Left lung (tissue), 4 donors: ENCODE measurements at regions not wholly inside any gene's neighbourhood (a gene's known extent, or its start where the extent isn't known, plus 50 kb on each side); places are given as distances from the start of the nearest gene placed in this dataset.

Source experiments
- ATAC-seq: fragments of 200-7000 bp; cut with Tn5 transposase; one replicate; pipeline ENCODE4 v1.9.1; 2020; ENCODE audit warnings: moderate library complexity
- DNase-seq, 4 donors: peaks; one replicate each; pipeline ENCODE4 v3.0.0-alpha.2; 2013 to 2020
- H3K27ac ChIP-seq, 2 donors: fragments of 200-600 bp; sonication (generic) in 1 of 2; one replicate each; pipeline versions ENCODE4 v1.5.0 to v1.8.0; 2020 to 2021
- H3K27me3 ChIP-seq, 2 donors: fragments of 200-600 bp; sonication (generic) in 1 of 2; one replicate each; pipeline versions ENCODE4 v1.5.0 to v1.8.0; 2020 to 2021
- H3K36me3 ChIP-seq, 2 donors: fragments of 200-600 bp; sonication (generic) in 1 of 2; one replicate each; pipeline versions ENCODE4 v1.5.0 to v1.8.0; 2020 to 2021
- H3K4me1 ChIP-seq, 2 donors: fragments of 200-600 bp; one replicate each; pipeline ENCODE4 v1.8.0; 2021
- H3K4me3 ChIP-seq, 2 donors: fragments of 200-600 bp; sonication (generic) in 1 of 2; one replicate each; pipeline versions ENCODE4 v1.5.0 to v1.8.0; 2020 to 2021; ENCODE audit warnings: mild to moderate bottlenecking in 1 of 2
- H3K9me3 ChIP-seq, 2 donors: fragments of 200-600 bp; sonication (generic) in 1 of 2; one replicate each; pipeline versions ENCODE4 v1.5.0 to v1.8.0; 2020 to 2021
- intact Hi-C, 2 donors: fragments of 100-400 bp; cut with DNase I; formaldehyde crosslinking; loops; one replicate each; pipeline versions ENCODE4 v1.11.2 to v1.14.2; 2022
- TF ChIP-seq, protein P1 (sequence below), 2 donors: fragments of 200-600 bp; sonication (generic) in 1 of 2; IDR thresholded peaks; one replicate each; pipeline versions ENCODE4 v1.5.0 to v1.8.0; 2021; ENCODE audit warnings: antibody characterized with exemption in 2 of 2
- donor health status: DM: no; HTN: yes; CAD: no.
- donor health status: DM: no; HTN: no; CAD: no.

DNA sequence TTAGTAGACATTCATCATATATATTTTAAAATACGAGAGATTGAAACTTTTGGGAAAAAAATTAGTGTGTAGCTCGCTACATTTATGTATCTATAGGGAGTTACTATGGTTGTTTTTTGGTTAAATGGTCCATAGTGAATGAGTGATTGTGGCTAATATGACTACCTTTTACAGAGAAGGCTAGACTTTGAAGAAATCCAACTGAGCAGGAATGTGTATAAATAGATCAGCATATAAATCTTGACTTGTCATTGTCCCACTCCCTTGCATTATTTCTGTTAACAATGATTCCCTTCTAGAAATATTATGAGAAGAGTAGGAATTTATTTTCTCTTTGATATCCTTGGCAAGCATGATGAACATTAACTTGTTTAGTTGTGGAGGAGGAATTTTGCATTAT is 737.8 kb upstream of the MAP3K7 start:
- Histone ChIP-seq H3K9me3 (no peaks in the 10 kb centered on the region), H3K27ac (no peak overlapping the region), H3K4me3 (no peak overlapping the region), H3K4me1 (no peaks in the 10 kb centered on the region), H3K36me3 (no peaks in the 10 kb centered on the region), H3K27me3 (no peaks in the 10 kb centered on the region)
- intact Hi-C loops = no loop called here
- ATAC-seq (no peak), DNase-seq (no peak)
- TF ChIP-seq, protein P1, sequence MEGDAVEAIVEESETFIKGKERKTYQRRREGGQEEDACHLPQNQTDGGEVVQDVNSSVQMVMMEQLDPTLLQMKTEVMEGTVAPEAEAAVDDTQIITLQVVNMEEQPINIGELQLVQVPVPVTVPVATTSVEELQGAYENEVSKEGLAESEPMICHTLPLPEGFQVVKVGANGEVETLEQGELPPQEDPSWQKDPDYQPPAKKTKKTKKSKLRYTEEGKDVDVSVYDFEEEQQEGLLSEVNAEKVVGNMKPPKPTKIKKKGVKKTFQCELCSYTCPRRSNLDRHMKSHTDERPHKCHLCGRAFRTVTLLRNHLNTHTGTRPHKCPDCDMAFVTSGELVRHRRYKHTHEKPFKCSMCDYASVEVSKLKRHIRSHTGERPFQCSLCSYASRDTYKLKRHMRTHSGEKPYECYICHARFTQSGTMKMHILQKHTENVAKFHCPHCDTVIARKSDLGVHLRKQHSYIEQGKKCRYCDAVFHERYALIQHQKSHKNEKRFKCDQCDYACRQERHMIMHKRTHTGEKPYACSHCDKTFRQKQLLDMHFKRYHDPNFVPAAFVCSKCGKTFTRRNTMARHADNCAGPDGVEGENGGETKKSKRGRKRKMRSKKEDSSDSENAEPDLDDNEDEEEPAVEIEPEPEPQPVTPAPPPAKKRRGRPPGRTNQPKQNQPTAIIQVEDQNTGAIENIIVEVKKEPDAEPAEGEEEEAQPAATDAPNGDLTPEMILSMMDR (IDR thresholded peaks at IDR 0.05) = no peak

DNA sequence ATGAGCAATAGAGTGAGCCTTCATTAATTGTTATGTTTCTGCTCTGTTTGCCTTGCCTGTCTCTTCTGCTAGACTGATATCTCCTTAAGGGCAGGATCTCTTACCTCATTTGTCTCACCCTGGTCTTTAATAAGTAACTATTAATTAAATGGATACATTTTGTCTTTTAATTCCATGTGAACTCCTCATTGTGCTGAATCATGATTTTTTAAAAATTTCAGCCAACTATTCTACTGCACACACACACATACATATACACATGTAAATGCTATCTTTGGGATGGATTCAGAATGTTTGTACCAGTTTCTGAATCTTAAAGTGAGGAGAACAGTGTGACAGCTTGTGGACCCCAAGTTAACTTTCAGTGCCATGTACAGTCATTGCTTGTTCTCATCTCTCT is 731.1 kb upstream of the MAP3K7 start:
- H3K27me3 ChIP-seq = no peaks in the 10 kb centered on the region
- DNase-seq (no peak), ATAC-seq (no peak)
- no peak overlapping the region for H3K27ac ChIP-seq
- intact Hi-C loops = no loop called here
- no peaks in the 10 kb centered on the region for H3K4me1 ChIP-seq
- no peaks in the 10 kb centered on the region for H3K36me3 ChIP-seq
- TF ChIP-seq, protein P1 (IDR thresholded peaks at IDR 0.05) = no peak
- H3K4me3 ChIP-seq = no peak overlapping the region
- H3K9me3 ChIP-seq = no peaks in the 10 kb centered on the region

DNA sequence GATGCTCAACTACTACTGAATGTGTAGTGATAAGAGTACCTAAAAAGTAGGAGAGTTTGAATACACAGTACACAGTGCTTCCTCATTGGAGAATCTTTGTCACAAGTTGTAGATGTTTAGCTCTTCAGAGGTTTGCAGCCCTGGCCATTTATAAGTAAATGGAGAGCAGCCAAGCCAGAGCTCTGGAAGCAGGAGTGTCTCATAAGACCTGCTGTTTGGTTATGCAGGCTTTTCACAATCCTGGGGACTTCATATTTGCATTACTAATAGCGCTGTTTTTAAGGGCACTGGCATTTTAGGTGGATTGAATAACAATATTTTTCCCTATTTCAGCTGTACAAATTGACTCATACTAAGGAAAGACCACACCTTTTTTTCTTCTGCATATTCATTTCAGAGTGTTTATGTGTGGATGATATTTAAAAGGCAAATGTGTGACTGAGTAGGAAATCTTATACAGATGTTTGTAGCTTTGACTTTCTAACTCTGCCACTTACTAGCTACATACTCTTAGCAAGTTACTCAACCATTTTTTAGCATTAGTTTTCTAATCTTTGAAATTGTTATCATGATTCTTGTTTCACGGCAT is 730.5 kb upstream of the MAP3K7 start:
- Histone ChIP-seq H3K9me3 (no peaks in the 10 kb centered on the region), H3K4me3 (no peak overlapping the region), H3K27ac (no peak overlapping the region), H3K36me3 (no peaks in the 10 kb centered on the region), H3K4me1 (no peaks in the 10 kb centered on the region), H3K27me3 (no peaks in the 10 kb centered on the region)
- ATAC-seq (peak; percentile 56), DNase-seq (no peak)
- TF ChIP-seq, protein P1 (IDR thresholded peaks at IDR 0.05) = no peak
- intact Hi-C loops = no loop called here

DNA sequence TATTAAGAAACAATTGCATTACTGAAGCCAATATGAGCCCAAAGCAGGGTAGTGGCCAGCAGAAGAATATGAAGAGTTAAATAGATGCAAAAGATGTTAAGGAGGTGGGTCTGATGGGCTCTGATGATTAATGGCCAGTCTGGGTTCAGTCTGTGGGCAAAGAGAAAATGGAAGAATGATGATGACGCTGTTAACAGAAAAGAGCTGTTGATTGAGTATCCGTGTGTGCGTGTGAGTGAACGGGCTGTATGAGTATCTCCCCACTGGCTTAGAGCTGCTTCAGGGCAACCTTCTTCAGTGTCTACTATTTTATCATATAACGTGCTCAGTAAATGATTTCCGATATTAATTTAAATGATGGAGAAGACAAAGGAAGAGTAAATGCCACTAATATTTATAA is 723.3 kb upstream of the MAP3K7 start:
- no peaks in the 10 kb centered on the region for H3K4me1 ChIP-seq
- H3K9me3 ChIP-seq = no peaks in the 10 kb centered on the region
- H3K4me3 ChIP-seq = no peak overlapping the region

DNA sequence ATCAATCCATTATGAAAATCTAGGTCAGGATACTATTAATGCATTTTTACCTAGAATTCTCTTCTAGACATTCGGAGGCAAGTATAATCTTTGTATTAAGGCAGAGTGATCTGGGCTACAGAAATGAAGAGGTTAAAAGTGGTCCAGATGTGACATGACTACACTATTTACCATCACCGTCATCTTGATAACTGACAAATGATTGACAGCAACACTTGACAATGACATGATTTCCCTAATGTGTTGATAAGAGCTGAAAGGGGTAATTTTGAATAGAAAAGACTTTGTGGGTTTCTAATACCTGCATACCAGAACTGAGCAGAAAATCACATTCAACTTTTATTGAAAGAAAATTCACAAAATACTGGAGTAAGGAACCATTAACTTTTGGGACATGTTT is 718.9 kb upstream of the MAP3K7 start:
- TF ChIP-seq, protein P1 (IDR thresholded peaks at IDR 0.05) = no peak
- intact Hi-C loops = no loop called here
- no peak overlapping the region for H3K27ac ChIP-seq
- DNase-seq = no peak
- no peak for ATAC-seq
- H3K9me3 ChIP-seq = peaks cover 0 to 8% of the 10 kb centered on the region in 2 donors
- no peaks in the 10 kb centered on the region for H3K36me3 ChIP-seq
- H3K4me3 ChIP-seq = no peak overlapping the region
- H3K27me3 ChIP-seq = no peaks in the 10 kb centered on the region
- H3K4me1 ChIP-seq = no peaks in the 10 kb centered on the region

More for the DNA sequence above, 723.3 kb upstream of the MAP3K7 start:
- TF ChIP-seq, protein P1 (IDR thresholded peaks at IDR 0.05) = no peak
- intact Hi-C loops = no loop called here
- Histone ChIP-seq H3K27me3 (no peaks in the 10 kb centered on the region), H3K27ac (no peak overlapping the region), H3K36me3 (no peaks in the 10 kb centered on the region)
- no peak for ATAC-seq
- no peak for DNase-seq
